HS-5 (cell line): ENCODE measurements at regions not wholly inside any gene's neighbourhood (a gene's known extent, or its start where the extent isn't known, plus 50 kb on each side); places are given as distances from the start of the nearest gene placed in this dataset.

Source experiments
- DNase-seq: peaks from one replicate; pipeline ENCODE4 v3.0.0-alpha.2; 2012; ENCODE audit warnings: low read depth

- no peak for DNase-seq
Observed at GRCh38 chr4:162352580-162353107, 188.8 kb upstream of the FSTL5 start.

- no peak for DNase-seq
Observed at GRCh38 chr4:162350331-162350730, 186.5 kb upstream of the FSTL5 start.

GRCh38 chr4:162349395-162349794 lies 185.6 kb upstream of the FSTL5 start:
- no peak for DNase-seq

- DNase-seq = no peak
Observed at GRCh38 chr4:162347842-162348213, 184.0 kb upstream of the FSTL5 start.

GRCh38 chr4:162347156-162347841 lies 183.5 kb upstream of the FSTL5 start:
- no peak for DNase-seq

GRCh38 chr4:162343967-162344366 lies 180.2 kb upstream of the FSTL5 start:
- DNase-seq = no peak

- DNase-seq = no peak
Observed at GRCh38 chr4:162341533-162341932, 177.7 kb upstream of the FSTL5 start.

- DNase-seq = no peak
Observed at GRCh38 chr4:162323919-162324318, 160.1 kb upstream of the FSTL5 start.

GRCh38 chr4:162322054-162322453 lies 158.3 kb upstream of the FSTL5 start:
- DNase-seq = no peak

GRCh38 chr4:162285753-162286152 lies 122.0 kb upstream of the FSTL5 start:
- DNase-seq = no peak

GRCh38 chr4:162282684-162283083 lies 118.9 kb upstream of the FSTL5 start:
- DNase-seq = no peak

- DNase-seq = no peak
Observed at GRCh38 chr4:162274354-162274753, 110.6 kb upstream of the FSTL5 start.

- DNase-seq = no peak
Observed at GRCh38 chr4:162272215-162272614, 108.4 kb upstream of the FSTL5 start.

- DNase-seq = no peak
Observed at GRCh38 chr4:162268911-162269310, 105.1 kb upstream of the FSTL5 start.

- no peak for DNase-seq
Observed at GRCh38 chr4:162265802-162266201, 102.0 kb upstream of the FSTL5 start.

GRCh38 chr4:162245051-162245450 lies 81.3 kb upstream of the FSTL5 start:
- no peak for DNase-seq

- no peak for DNase-seq
Observed at GRCh38 chr4:162241857-162242256, 78.1 kb upstream of the FSTL5 start.

- DNase-seq = no peak
Observed at GRCh38 chr4:162239992-162240769, 76.4 kb upstream of the FSTL5 start.

GRCh38 chr4:162237676-162238075 lies 73.9 kb upstream of the FSTL5 start:
- no peak for DNase-seq

- no peak for DNase-seq
Observed at GRCh38 chr4:162234595-162234994, 70.8 kb upstream of the FSTL5 start.

GRCh38 chr4:162232349-162232748 lies 68.5 kb upstream of the FSTL5 start:
- DNase-seq = no peak

GRCh38 chr4:162229670-162230069 lies 65.9 kb upstream of the FSTL5 start:
- DNase-seq = peak; percentile 25

- no peak for DNase-seq
Observed at GRCh38 chr4:162221148-162221547, 57.3 kb upstream of the FSTL5 start.
